ENCODE measurements at regions not wholly inside any gene's neighbourhood (a gene's known extent, or its start where the extent isn't known, plus 50 kb on each side); places are given as distances from the start of the nearest gene placed in this dataset.

- TF ChIP-seq CTCF (IDR thresholded peaks at IDR 0.05; ENCODE audit: low read depth, low read length, poor library complexity, severe bottlenecking) (no peak), EZH2phosphoT487 (IDR thresholded peaks at IDR 0.05; ENCODE audit: borderline replicate concordance, low read length) (no peak)
Measured at GRCh38 chr7:52669031-52669430, 366.4 kb upstream of the POM121L12 start.

Measured in DOHH2 (cell line).